Activated T-helper 1 cell treated with anti-CD3 and anti-CD28 coated beads, Interleukin-12 subunit alpha, Interleukin-12 subunit beta, Interleukin-2, Interleukin-4 antibody, amounts not matched to agents 30 ng/mL and 10 ng/mL and 1 ng/mL, durations not matched to agents 14 hours and 24 hours and 36 hours (primary cell): ENCODE measurements at regions not wholly inside any gene's neighbourhood (a gene's known extent, or its start where the extent isn't known, plus 50 kb on each side); places are given as distances from the start of the nearest gene placed in this dataset.
"Not testable (repeated sequence)": the region's sequence is repeated elsewhere in the genome, so short reads cannot be mapped to it uniquely, and the experiment has no call there.

Experiments used
- DNase-seq: peaks from one replicate; pipeline ENCODE4 v3.0.0; 2021; ENCODE audit warnings: low spot score
- H3K27ac Mint-ChIP-seq: one replicate; pipeline ENCODE4 v1.8.0; 2021; ENCODE audit warnings: mild to moderate bottlenecking, mixed read lengths
- H3K27me3 Mint-ChIP-seq: one replicate; pipeline ENCODE4 v1.8.0; 2022; ENCODE audit warnings: mild to moderate bottlenecking, moderate library complexity, mixed read lengths; ENCODE audit not compliant: insufficient read depth
- H3K36me3 Mint-ChIP-seq: one replicate; pipeline ENCODE4 v1.8.0; 2021; ENCODE audit warnings: low read depth, mixed read lengths
- H3K4me1 Mint-ChIP-seq: one replicate; pipeline ENCODE4 v1.8.0; 2021; ENCODE audit warnings: low read depth, mixed read lengths
- H3K4me3 Mint-ChIP-seq: one replicate; pipeline ENCODE4 v1.8.0; 2021; ENCODE audit warnings: mild to moderate bottlenecking, moderate library complexity, mixed read lengths
- H3K9me3 Mint-ChIP-seq: one replicate; pipeline ENCODE4 v1.8.0; 2021; ENCODE audit warnings: mixed read lengths
- intact Hi-C: fragments of 100-400 bp; cut with micrococcal nuclease; formaldehyde crosslinking; loops from one replicate; pipeline ENCODE4 v1.15.1; 2024

GRCh38 chr10:36778651-36779050 is 346.7 kb upstream of the ANKRD30A start:
- Mint-ChIP-seq H3K4me3 (no peak overlapping the region), H3K4me1 (no peaks in the 10 kb centered on the region), H3K36me3 (no peaks in the 10 kb centered on the region), H3K9me3 (peaks cover 18% of the 10 kb centered on the region), H3K27me3 (no peaks in the 10 kb centered on the region), H3K27ac (no peak overlapping the region)
- no peak for DNase-seq
- intact Hi-C loops, result no loop called here

- Mint-ChIP-seq H3K4me3 (no peak overlapping the region), H3K36me3 (no peaks in the 10 kb centered on the region), H3K27me3 (no peaks in the 10 kb centered on the region), H3K9me3 (peaks cover 18% of the 10 kb centered on the region), H3K4me1 (no peaks in the 10 kb centered on the region), H3K27ac (no peak overlapping the region)
- no peak for DNase-seq
- intact Hi-C loops, result no loop called here
Measured at GRCh38 chr10:36773652-36774051, 351.7 kb upstream of the ANKRD30A start.

- Mint-ChIP-seq H3K27me3 (no peaks in the 10 kb centered on the region), H3K4me3 (no peak overlapping the region), H3K9me3 (peaks cover 9% of the 10 kb centered on the region), H3K4me1 (no peaks in the 10 kb centered on the region), H3K36me3 (no peaks in the 10 kb centered on the region), H3K27ac (no peak overlapping the region)
- intact Hi-C loops, result no loop called here
- DNase-seq, result no peak
Measured at GRCh38 chr10:36771725-36772124, 353.7 kb upstream of the ANKRD30A start.

GRCh38 chr10:36769741-36770140 is 355.7 kb upstream of the ANKRD30A start:
- H3K36me3 Mint-ChIP-seq, intact Hi-C loops, H3K9me3 Mint-ChIP-seq: not testable (repeated sequence)

GRCh38 chr10:36766940-36767339 is 358.5 kb upstream of the ANKRD30A start:
- Mint-ChIP-seq H3K4me3 (no peak overlapping the region), H3K27me3 (no peaks in the 10 kb centered on the region), H3K36me3 (no peaks in the 10 kb centered on the region), H3K4me1 (no peaks in the 10 kb centered on the region), H3K9me3 (no peaks in the 10 kb centered on the region), H3K27ac (no peak overlapping the region)
- intact Hi-C loops, result no loop called here
- DNase-seq, result no peak

More at GRCh38 chr10:36769741-36770140, 355.7 kb upstream of the ANKRD30A start:
- DNase-seq, H3K4me3 Mint-ChIP-seq, H3K4me1 Mint-ChIP-seq, H3K27ac Mint-ChIP-seq, H3K27me3 Mint-ChIP-seq: not testable (repeated sequence)

GRCh38 chr10:36766415-36766810 is 359.0 kb upstream of the ANKRD30A start:
- no peak overlapping the region for H3K4me3 Mint-ChIP-seq
- no peaks in the 10 kb centered on the region for H3K4me1 Mint-ChIP-seq
- H3K27ac Mint-ChIP-seq, result no peak overlapping the region
- no peaks in the 10 kb centered on the region for H3K27me3 Mint-ChIP-seq
- DNase-seq, result no peak
- H3K9me3 Mint-ChIP-seq, result no peaks in the 10 kb centered on the region
- intact Hi-C loops, result no loop called here
- H3K36me3 Mint-ChIP-seq, result no peaks in the 10 kb centered on the region

GRCh38 chr10:36765782-36766414 is 359.5 kb upstream of the ANKRD30A start:
- intact Hi-C loops, result no loop called here
- DNase-seq, result no peak
- no peak overlapping the region for H3K27ac Mint-ChIP-seq
- H3K9me3 Mint-ChIP-seq, result no peaks in the 10 kb centered on the region
- H3K4me1 Mint-ChIP-seq, result no peaks in the 10 kb centered on the region
- H3K27me3 Mint-ChIP-seq, result no peaks in the 10 kb centered on the region
- no peaks in the 10 kb centered on the region for H3K36me3 Mint-ChIP-seq
- no peak overlapping the region for H3K4me3 Mint-ChIP-seq

GRCh38 chr10:36764823-36765222 is 360.6 kb upstream of the ANKRD30A start:
- Mint-ChIP-seq H3K4me3 (no peak overlapping the region), H3K9me3 (no peaks in the 10 kb centered on the region), H3K36me3 (no peaks in the 10 kb centered on the region), H3K27me3 (no peaks in the 10 kb centered on the region), H3K27ac (no peak overlapping the region), H3K4me1 (no peaks in the 10 kb centered on the region)
- DNase-seq, result no peak
- intact Hi-C loops, result no loop called here

GRCh38 chr10:36761121-36761520 is 364.3 kb upstream of the ANKRD30A start:
- Mint-ChIP-seq H3K36me3 (no peaks in the 10 kb centered on the region), H3K27me3 (no peaks in the 10 kb centered on the region), H3K9me3 (no peaks in the 10 kb centered on the region), H3K4me3 (no peak overlapping the region), H3K27ac (no peak overlapping the region), H3K4me1 (no peaks in the 10 kb centered on the region)
- no peak for DNase-seq
- intact Hi-C loops, result no loop called here

- H3K27me3 Mint-ChIP-seq, result no peaks in the 10 kb centered on the region
- H3K27ac Mint-ChIP-seq, result no peak overlapping the region
- H3K36me3 Mint-ChIP-seq, result no peaks in the 10 kb centered on the region
- H3K4me1 Mint-ChIP-seq, result no peaks in the 10 kb centered on the region
- peaks cover 13% of the 10 kb centered on the region for H3K9me3 Mint-ChIP-seq
- intact Hi-C loops, result no loop called here
- no peak for DNase-seq
- H3K4me3 Mint-ChIP-seq, result no peak overlapping the region
Measured at GRCh38 chr10:36759141-36759805, 366.1 kb upstream of the ANKRD30A start.

- no peak for DNase-seq
- H3K27me3 Mint-ChIP-seq, result no peaks in the 10 kb centered on the region
- H3K4me3 Mint-ChIP-seq, result no peak overlapping the region
- H3K4me1 Mint-ChIP-seq, result no peaks in the 10 kb centered on the region
- no peak overlapping the region for H3K27ac Mint-ChIP-seq
- intact Hi-C loops, result no loop called here
- peaks cover 23% of the 10 kb centered on the region for H3K9me3 Mint-ChIP-seq
- H3K36me3 Mint-ChIP-seq, result no peaks in the 10 kb centered on the region
Measured at GRCh38 chr10:36748128-36748871, 377.1 kb upstream of the ANKRD30A start.

- Mint-ChIP-seq H3K36me3 (no peaks in the 10 kb centered on the region), H3K4me1 (no peaks in the 10 kb centered on the region), H3K9me3 (peaks cover 12% of the 10 kb centered on the region), H3K27ac (no peak overlapping the region), H3K4me3 (no peak overlapping the region), H3K27me3 (no peaks in the 10 kb centered on the region)
- no peak for DNase-seq
- intact Hi-C loops, result no loop called here
Measured at GRCh38 chr10:36739884-36740445, 385.4 kb upstream of the ANKRD30A start.
